ENCODE measurements at regions not wholly inside any gene's neighbourhood (a gene's known extent, or its start where the extent isn't known, plus 50 kb on each side); places are given as distances from the start of the nearest gene placed in this dataset.

DNA sequence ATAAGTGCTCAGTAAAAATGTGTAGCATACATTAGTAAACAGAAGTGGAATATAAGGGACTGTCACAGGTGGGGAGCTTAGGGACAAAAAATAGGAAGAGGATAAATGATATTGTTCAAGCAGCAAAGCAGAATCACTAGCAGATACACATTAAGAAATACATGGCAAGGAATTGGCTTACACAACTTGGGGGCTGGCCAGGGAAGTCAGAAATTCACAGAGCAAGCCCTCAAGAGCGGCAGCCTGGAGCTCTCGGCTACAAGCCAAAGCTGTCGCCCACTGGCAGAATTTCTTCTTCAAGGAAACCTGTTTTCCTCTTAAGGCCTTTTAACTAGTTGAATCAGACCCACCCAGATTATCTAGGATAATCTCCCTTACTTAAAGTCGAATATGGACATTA lies 73.0 kb upstream of the SMIM23 start:
- no peak for TF ChIP-seq CHD2 (IDR thresholded peaks at IDR 0.05; ENCODE audit: low read length)
- TF ChIP-seq, protein P1, sequence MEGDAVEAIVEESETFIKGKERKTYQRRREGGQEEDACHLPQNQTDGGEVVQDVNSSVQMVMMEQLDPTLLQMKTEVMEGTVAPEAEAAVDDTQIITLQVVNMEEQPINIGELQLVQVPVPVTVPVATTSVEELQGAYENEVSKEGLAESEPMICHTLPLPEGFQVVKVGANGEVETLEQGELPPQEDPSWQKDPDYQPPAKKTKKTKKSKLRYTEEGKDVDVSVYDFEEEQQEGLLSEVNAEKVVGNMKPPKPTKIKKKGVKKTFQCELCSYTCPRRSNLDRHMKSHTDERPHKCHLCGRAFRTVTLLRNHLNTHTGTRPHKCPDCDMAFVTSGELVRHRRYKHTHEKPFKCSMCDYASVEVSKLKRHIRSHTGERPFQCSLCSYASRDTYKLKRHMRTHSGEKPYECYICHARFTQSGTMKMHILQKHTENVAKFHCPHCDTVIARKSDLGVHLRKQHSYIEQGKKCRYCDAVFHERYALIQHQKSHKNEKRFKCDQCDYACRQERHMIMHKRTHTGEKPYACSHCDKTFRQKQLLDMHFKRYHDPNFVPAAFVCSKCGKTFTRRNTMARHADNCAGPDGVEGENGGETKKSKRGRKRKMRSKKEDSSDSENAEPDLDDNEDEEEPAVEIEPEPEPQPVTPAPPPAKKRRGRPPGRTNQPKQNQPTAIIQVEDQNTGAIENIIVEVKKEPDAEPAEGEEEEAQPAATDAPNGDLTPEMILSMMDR (IDR thresholded peaks at IDR 0.05; ENCODE audit: control extremely low read depth in 1 of 3, insufficient read depth in 1 of 3, low read depth in 1 of 3, low read length in 3 of 3): no peak

Data from H1 (cell line).